Spleen (tissue), 7 donors: ENCODE measurements at regions not wholly inside any gene's neighbourhood (a gene's known extent, or its start where the extent isn't known, plus 50 kb on each side); places are given as distances from the start of the nearest gene placed in this dataset.

Source experiments
- CTCF ChIP-seq, 11 experiments: fragments of 200-600 bp in 7 of 11; fragments of 450-650 bp in 4 of 11; sonication (generic) in 4 of 11; IDR thresholded peaks in 8 of 11; conservative IDR thresholded peaks in 3 of 11; 1 replicate in 7 of 11; 2 replicates in 4 of 11; pipeline versions ENCODE4 v1.4.0 to v1.8.0; 2016 to 2021; ENCODE audit warnings: antibody characterized with exemption in 11 of 11, inconsistent platforms in 4 of 11, mild to moderate bottlenecking in 1 of 11
- POLR2A ChIP-seq, 3 donors: fragments of 450-650 bp; IDR thresholded peaks; one replicate each; pipeline ENCODE4 v1.5.1; 2017; ENCODE audit warnings: antibody characterized with exemption in 3 of 3, mild to moderate bottlenecking in 1 of 3
- POLR2AphosphoS5 ChIP-seq, 3 donors: sonication (generic); formaldehyde crosslinking; IDR thresholded peaks; one replicate each; pipeline ENCODE4 v1.5.1; 2017; ENCODE audit warnings: antibody characterized with exemption in 3 of 3
- donor health status: DM: no; HTN: no; CAD: no; lungs with moderate emphysema.
- donor health status: DM: no; HTN: no; CAD: no.
- donor health status: DM: no; HTN: no; CAD: no.

DNA sequence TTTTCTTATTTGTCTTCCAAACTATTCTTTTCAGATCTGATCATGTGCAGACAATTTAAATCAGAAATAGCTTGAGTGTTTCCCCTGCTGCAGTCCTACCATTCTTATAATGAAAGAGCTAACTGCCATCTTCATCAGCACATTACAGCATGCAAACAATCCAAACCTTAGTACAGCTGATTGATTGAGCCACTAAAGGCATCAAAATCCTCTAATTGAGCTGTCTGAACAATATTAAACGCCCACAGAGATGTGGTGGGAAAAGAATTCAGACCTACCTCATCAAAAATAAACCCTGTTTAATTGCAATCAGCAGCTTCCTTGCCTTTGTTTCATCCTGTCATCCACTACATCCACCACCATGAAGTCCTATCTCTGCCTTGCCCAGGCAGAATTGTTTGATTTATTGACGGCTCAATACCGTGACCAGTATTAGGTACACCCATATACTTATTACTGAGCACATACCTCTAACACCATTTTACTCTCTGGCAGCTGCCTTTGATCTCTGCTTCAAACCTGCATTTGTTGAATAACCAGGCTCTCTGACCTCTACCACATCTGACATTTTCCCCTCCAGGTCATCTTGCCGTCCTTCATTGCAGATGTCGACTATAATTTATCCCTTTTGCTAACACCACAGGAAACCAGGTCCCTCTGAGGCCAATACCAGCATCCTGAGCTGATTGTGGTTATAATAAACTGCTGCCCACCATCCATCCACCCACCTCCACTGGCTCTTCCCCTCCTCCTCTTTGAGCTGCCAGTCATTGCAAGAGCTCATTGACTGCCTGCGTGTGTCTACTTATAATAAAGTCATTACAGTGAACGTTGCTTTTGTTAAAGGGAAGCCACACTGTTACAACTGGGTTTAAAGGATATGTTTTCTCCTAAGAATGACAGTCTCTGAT lies 78.5 kb downstream of the RBM43 start:
- TF ChIP-seq CTCF (IDR thresholded peaks at IDR 0.05 in 8 of 11, conservative IDR thresholded peaks at IDR 0.05 in 3 of 11) (no peak), POLR2A (IDR thresholded peaks at IDR 0.05) (no peak), POLR2AphosphoS5 (IDR thresholded peaks at IDR 0.05) (no peak)
